Adrenal gland (tissue), 5 donors: ENCODE measurements at regions not wholly inside any gene's neighbourhood (a gene's known extent, or its start where the extent isn't known, plus 50 kb on each side); places are given as distances from the start of the nearest gene placed in this dataset.

Source experiments
- CTCF ChIP-seq, 6 experiments: fragments of 450-650 bp in 4 of 6; fragments of 200-600 bp in 2 of 6; sonication (generic) in 1 of 6; IDR thresholded peaks; 1 replicate in 5 of 6; 2 replicates in 1 of 6; pipeline versions ENCODE4 v1.5.1 to v1.8.0; 2016 to 2021; ENCODE audit warnings: antibody characterized with exemption in 6 of 6, mild to moderate bottlenecking in 2 of 6, moderate library complexity in 1 of 6
- POLR2A ChIP-seq, 2 donors: fragments of 450-650 bp; IDR thresholded peaks; one replicate each; pipeline ENCODE4 v1.6.1; 2017; ENCODE audit warnings: antibody characterized with exemption in 2 of 2, mild to moderate bottlenecking in 2 of 2, moderate library complexity in 1 of 2
- donor health status: DM: no; HTN: no; CAD: no.

GRCh38 chr6:137373296-137373695, 120.9 kb downstream of the OLIG3 start:
- TF ChIP-seq CTCF (IDR thresholded peaks at IDR 0.05) (no peak), POLR2A (IDR thresholded peaks at IDR 0.05) (no peak)
